ENCODE measurements at regions not wholly inside any gene's neighbourhood (a gene's known extent, or its start where the extent isn't known, plus 50 kb on each side); places are given as distances from the start of the nearest gene placed in this dataset.

GRCh38 chr10:124271676-124272075 lies 147.0 kb downstream of the OAT start:
- TF ChIP-seq CTCF (conservative IDR thresholded peaks at IDR 0.05), result no peak
- H3K4ac ChIP-seq (ENCODE audit: low read depth, low read length), result no peak overlapping the region
- no peak overlapping the region for H3K27ac Mint-ChIP-seq
- no peak overlapping the region for H4K8ac ChIP-seq (replicated peaks; ENCODE audit: insufficient read length, low read depth, low read length)
- H4K20me1 ChIP-seq (ENCODE audit: control insufficient read depth, insufficient read depth, insufficient read length), result no peaks in the 10 kb centered on the region
- no peak overlapping the region for H2BK5ac ChIP-seq (ENCODE audit: insufficient read length, low read length)
- H3K4me2 ChIP-seq (ENCODE audit: insufficient read depth, insufficient read length, low read length), result no peak overlapping the region
- H4K91ac ChIP-seq (ENCODE audit: insufficient read length, low read depth, low read length), result no peak overlapping the region
- peaks cover 4 to 14% (median 6%) of the 10 kb centered on the region in 3 experiments; a peak in 4 of 7 replicates for H3K36me3 Mint-ChIP-seq (ENCODE audit: insufficient read depth in 1 of 3, low read depth in 3 of 3)
- H2BK12ac ChIP-seq (ENCODE audit: insufficient read length, low read depth, low read length), result no peak overlapping the region
- H3K4me1 ChIP-seq (ENCODE audit: insufficient read depth, low read length), result no peaks in the 10 kb centered on the region
- no peak overlapping the region for H2AFZ ChIP-seq (ENCODE audit: low read length)
- no peaks in the 10 kb centered on the region for H3K79me1 ChIP-seq (ENCODE audit: insufficient read depth, low read depth, low read length, poor library complexity, severe bottlenecking)
- H3K18ac ChIP-seq (ENCODE audit: insufficient read length, low read depth, low read length), result no peak overlapping the region
- peaks cover 27 to 29% of the 10 kb centered on the region in 2 experiments for H3K9me3 Mint-ChIP-seq
- no peak overlapping the region for H3K4me3 Mint-ChIP-seq
- no peaks in the 10 kb centered on the region; the same call in 1 of the 2 replicates for H3K79me2 ChIP-seq (ENCODE audit: insufficient read depth, low read length)
- no peak overlapping the region for H2BK20ac ChIP-seq (ENCODE audit: low read depth, low read length, poor library complexity, severe bottlenecking)
- H3K4me1 Mint-ChIP-seq, result no peaks in the 10 kb centered on the region
- no peak overlapping the region for H3K9ac ChIP-seq (ENCODE audit: extremely low read depth, insufficient read length, low read length)
- H3K27ac ChIP-seq (ENCODE audit: insufficient read length, low read depth, low read length), result no peak overlapping the region
- H2BK15ac ChIP-seq (ENCODE audit: low read depth, low read length), result no peak overlapping the region
- no peak overlapping the region for H3K14ac ChIP-seq (ENCODE audit: insufficient read depth, low read length)
- H3K27me3 ChIP-seq (ENCODE audit: insufficient read depth, low read length), result no peaks in the 10 kb centered on the region
- no peak overlapping the region for H4K5ac ChIP-seq (ENCODE audit: insufficient read length, low read depth, low read length)
- H2AK5ac ChIP-seq (ENCODE audit: insufficient read length, low read length), result no peak overlapping the region
- no CpG with 5 or more reads among the region's 4 CpGs for WGBS (ENCODE audit: extremely low coverage, insufficient read length, low lambda C conversion rate)
- H3T11ph ChIP-seq (ENCODE audit: low read length), result no peak overlapping the region
- no peak overlapping the region for H3K56ac ChIP-seq (ENCODE audit: insufficient read length, low read depth, low read length)
- H3K27me3 Mint-ChIP-seq (ENCODE audit: low read depth), result peaks cover 24% of the 10 kb centered on the region
- H3K23me2 ChIP-seq (ENCODE audit: insufficient read length, low read depth, low read length, poor library complexity, severe bottlenecking), result no peaks in the 10 kb centered on the region
- DNase-seq, result no peak
- no peaks in the 10 kb centered on the region for H3K9me3 ChIP-seq (ENCODE audit: control insufficient read depth, low read depth, low read length)
- no peak overlapping the region for H3K23ac ChIP-seq (ENCODE audit: insufficient read length, low read depth, low read length)
- no peak overlapping the region for H2BK120ac ChIP-seq (ENCODE audit: low read depth, low read length, poor library complexity, severe bottlenecking)
